ENCODE measurements at regions not wholly inside any gene's neighbourhood (a gene's known extent, or its start where the extent isn't known, plus 50 kb on each side); places are given as distances from the start of the nearest gene placed in this dataset.

DNA sequence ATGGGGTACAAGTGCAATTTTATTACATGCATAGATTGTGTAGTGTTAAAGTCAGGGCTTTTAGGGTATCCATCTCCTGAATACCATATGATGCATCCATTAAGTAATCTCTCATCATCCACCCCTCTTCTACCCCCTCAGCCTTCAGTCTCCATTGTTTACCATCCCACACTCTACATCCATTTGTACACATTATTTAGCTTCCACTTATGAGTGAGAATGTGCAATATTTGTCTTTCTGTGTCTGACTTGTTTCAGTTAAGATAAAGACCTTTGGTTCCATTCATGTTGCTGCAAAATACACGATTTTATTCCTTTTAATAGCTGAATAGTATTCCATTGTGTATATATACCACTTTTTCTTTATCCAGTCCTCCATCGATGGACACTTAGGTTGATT is 222.5 kb upstream of the USP24 start:
- TF ChIP-seq, protein P1, sequence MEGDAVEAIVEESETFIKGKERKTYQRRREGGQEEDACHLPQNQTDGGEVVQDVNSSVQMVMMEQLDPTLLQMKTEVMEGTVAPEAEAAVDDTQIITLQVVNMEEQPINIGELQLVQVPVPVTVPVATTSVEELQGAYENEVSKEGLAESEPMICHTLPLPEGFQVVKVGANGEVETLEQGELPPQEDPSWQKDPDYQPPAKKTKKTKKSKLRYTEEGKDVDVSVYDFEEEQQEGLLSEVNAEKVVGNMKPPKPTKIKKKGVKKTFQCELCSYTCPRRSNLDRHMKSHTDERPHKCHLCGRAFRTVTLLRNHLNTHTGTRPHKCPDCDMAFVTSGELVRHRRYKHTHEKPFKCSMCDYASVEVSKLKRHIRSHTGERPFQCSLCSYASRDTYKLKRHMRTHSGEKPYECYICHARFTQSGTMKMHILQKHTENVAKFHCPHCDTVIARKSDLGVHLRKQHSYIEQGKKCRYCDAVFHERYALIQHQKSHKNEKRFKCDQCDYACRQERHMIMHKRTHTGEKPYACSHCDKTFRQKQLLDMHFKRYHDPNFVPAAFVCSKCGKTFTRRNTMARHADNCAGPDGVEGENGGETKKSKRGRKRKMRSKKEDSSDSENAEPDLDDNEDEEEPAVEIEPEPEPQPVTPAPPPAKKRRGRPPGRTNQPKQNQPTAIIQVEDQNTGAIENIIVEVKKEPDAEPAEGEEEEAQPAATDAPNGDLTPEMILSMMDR (IDR thresholded peaks at IDR 0.05; ENCODE audit: insufficient read depth, low read length) = no peak
- TF ChIP-seq POLR2AphosphoS5 (IDR thresholded peaks at IDR 0.05; ENCODE audit: low read depth) = no peak
